Erythroblast (primary cell): ENCODE measurements at regions not wholly inside any gene's neighbourhood (a gene's known extent, or its start where the extent isn't known, plus 50 kb on each side); places are given as distances from the start of the nearest gene placed in this dataset.

Experiments used
- GATA1 ChIP-seq: IDR thresholded peaks from 2 replicates; pipeline ENCODE4 v1.6.1; 2011; ENCODE audit warnings: low read depth, mild to moderate bottlenecking, control low read depth, low read length, moderate library complexity
- POLR2A ChIP-seq: IDR thresholded peaks from 2 replicates; pipeline ENCODE4 v1.6.1; 2011; ENCODE audit warnings: mild to moderate bottlenecking, low read length

GRCh38 chr5:7218141-7218540 is 177.8 kb upstream of the ADCY2 start:
- no peak for TF ChIP-seq POLR2A
- no peak for TF ChIP-seq GATA1
